ENCODE measurements at regions not wholly inside any gene's neighbourhood (a gene's known extent, or its start where the extent isn't known, plus 50 kb on each side); places are given as distances from the start of the nearest gene placed in this dataset.

DNA sequence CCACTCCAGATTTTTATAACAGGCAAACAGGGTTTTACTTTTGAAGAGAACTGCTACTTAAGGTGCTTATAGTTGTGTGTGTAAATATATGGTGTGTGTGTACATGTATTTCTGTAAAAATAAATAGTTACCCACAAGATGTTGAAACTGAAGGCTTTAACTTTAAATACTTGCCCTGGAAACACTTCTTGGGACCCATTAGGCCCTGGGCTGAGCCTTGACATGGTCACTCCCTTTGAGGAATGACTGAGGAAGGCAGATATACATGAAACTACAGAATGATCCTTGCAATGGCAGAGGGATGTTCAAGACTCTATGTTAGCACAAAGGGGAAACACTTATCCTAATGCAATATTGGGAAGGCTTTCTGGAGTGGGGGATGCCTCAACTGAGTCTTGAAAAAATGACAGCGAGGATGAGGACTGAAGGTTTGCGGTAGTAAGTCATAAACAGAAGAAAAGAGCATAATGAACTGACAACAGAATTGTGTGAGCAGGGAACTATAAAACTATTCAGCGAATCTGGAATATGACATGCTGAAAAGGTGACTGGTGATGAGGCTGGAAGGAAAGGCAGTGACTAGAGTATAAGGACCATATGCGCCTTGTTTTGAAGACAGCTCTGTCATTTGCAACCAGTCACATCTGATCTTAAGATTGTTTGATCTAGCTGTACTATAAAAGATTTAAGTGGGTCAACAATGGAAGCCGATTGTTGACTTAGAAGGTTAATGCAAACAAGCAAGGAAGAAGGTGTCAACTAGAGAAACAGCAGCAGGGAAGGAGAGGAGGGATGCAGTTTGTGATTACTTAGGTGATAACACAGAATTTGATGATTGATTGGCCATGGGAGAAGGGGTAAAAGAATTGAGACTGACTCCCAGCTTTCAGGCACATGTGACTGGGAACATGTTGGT lies 64.4 kb upstream of the COL21A1 start:
- no peak for TF ChIP-seq GATA2 (IDR thresholded peaks at IDR 0.05; ENCODE audit: low read depth, low read length)
- no peak for TF ChIP-seq GATA3 (IDR thresholded peaks at IDR 0.05; ENCODE audit: low read depth, low read length)
